Head of caudate nucleus (tissue), 42 donors: ENCODE measurements at regions not wholly inside any gene's neighbourhood (a gene's known extent, or its start where the extent isn't known, plus 50 kb on each side); places are given as distances from the start of the nearest gene placed in this dataset.

ENCODE experiments used
- DNase-seq, 42 donors: peaks; one replicate each; pipeline versions ENCODE4 v3.0.0 to v3.0.0-alpha.2; 2020 to 2021; ENCODE audit warnings: mixed read lengths in 7 of 42
- intact Hi-C: fragments of 100-400 bp; cut with DNase I; formaldehyde crosslinking; loops from one replicate; pipeline ENCODE4 v1.15.0; 2022

GRCh38 chr12:126607867-126608266 is 1542.6 kb downstream of the AACS start:
- intact Hi-C loops: no loop called here
- DNase-seq: no peak

- no peak for DNase-seq
- intact Hi-C loops: no loop called here
Measured at GRCh38 chr12:126608607-126609175, 1543.5 kb downstream of the AACS start.

GRCh38 chr12:126616441-126616840 is 1551.2 kb downstream of the AACS start:
- no peak for DNase-seq

GRCh38 chr12:126617312-126617711 is 1552.1 kb downstream of the AACS start:
- intact Hi-C loops: no loop called here
- peak in 7 of 42 donors; percentile 3 to 46 (median 7) for DNase-seq

More at GRCh38 chr12:126616441-126616840, 1551.2 kb downstream of the AACS start:
- intact Hi-C loops: no loop called here

GRCh38 chr12:126627596-126627995 is 1562.4 kb downstream of the AACS start:
- intact Hi-C loops: no loop called here
- no peak for DNase-seq

GRCh38 chr12:126636821-126637220 is 1571.6 kb downstream of the AACS start:
- intact Hi-C loops: no loop called here
- no peak for DNase-seq

- intact Hi-C loops: no loop called here
- no peak for DNase-seq
Measured at GRCh38 chr12:126644236-126645020, 1579.2 kb downstream of the AACS start.

GRCh38 chr12:126648074-126648473 is 1582.8 kb downstream of the AACS start:
- no peak for DNase-seq
- intact Hi-C loops: no loop called here

GRCh38 chr12:126651133-126651532 is 1585.9 kb downstream of the AACS start:
- intact Hi-C loops: no loop called here
- DNase-seq: no peak

- DNase-seq: no peak
- intact Hi-C loops: no loop called here
Measured at GRCh38 chr12:126663304-126664094, 1598.3 kb downstream of the AACS start.

- no peak for DNase-seq
- intact Hi-C loops: no loop called here
Measured at GRCh38 chr12:126667339-126667738, 1599.6 kb upstream of the TMEM132C start.

GRCh38 chr12:126668538-126668937 is 1598.4 kb upstream of the TMEM132C start:
- intact Hi-C loops: no loop called here
- DNase-seq: no peak

GRCh38 chr12:126668961-126669360 is 1598.0 kb upstream of the TMEM132C start:
- DNase-seq: no peak

GRCh38 chr12:126676434-126676833 is 1590.5 kb upstream of the TMEM132C start:
- DNase-seq: peak in 2 of 42 donors; percentile 9 to 32
- intact Hi-C loops: no loop called here

More at GRCh38 chr12:126668961-126669360, 1598.0 kb upstream of the TMEM132C start:
- intact Hi-C loops: no loop called here

GRCh38 chr12:126681676-126682075 is 1585.3 kb upstream of the TMEM132C start:
- DNase-seq: no peak
- intact Hi-C loops: no loop called here

GRCh38 chr12:126684703-126685102 is 1582.3 kb upstream of the TMEM132C start:
- peak in 3 of 42 donors; percentile 8 to 9 (median 8) for DNase-seq
- intact Hi-C loops: no loop called here

GRCh38 chr12:126685636-126686035 is 1581.3 kb upstream of the TMEM132C start:
- intact Hi-C loops: no loop called here
- DNase-seq: no peak

GRCh38 chr12:126688556-126688955 is 1578.4 kb upstream of the TMEM132C start:
- no peak for DNase-seq
- intact Hi-C loops: no loop called here

- intact Hi-C loops: no loop called here
- DNase-seq: no peak
Measured at GRCh38 chr12:126700096-126700495, 1566.9 kb upstream of the TMEM132C start.

- no peak for DNase-seq
- intact Hi-C loops: no loop called here
Measured at GRCh38 chr12:126704609-126705008, 1562.4 kb upstream of the TMEM132C start.
